PC-3 (cell line): ENCODE measurements at regions not wholly inside any gene's neighbourhood (a gene's known extent, or its start where the extent isn't known, plus 50 kb on each side); places are given as distances from the start of the nearest gene placed in this dataset.

ENCODE experiments used
- ATAC-seq: fragments of 200-7000 bp; cut with Tn5 transposase; 2 replicates; pipeline ENCODE4 v1.9.1; 2020; ENCODE audit warnings: mild to moderate bottlenecking, moderate library complexity
- BruUV-seq: library from RNA; stranded (reverse); fragments of 400-500 nt; replicated peaks from 2 replicates; lab custom pipeline; 2021; lab: Mats Ljungman, UMichigan
- CTCF ChIA-PET: fragments of 300-600 bp; sonication (Branson Sonifier 250); formaldehyde crosslinking; loops from one replicate; lab custom pipeline; 2022; ENCODE audit warnings: antibody characterized with exemption; lab: Charles Lee
- POLR2A ChIA-PET: fragments of 300-600 bp; sonication (Branson Sonifier 250); formaldehyde crosslinking; loops from one replicate; lab custom pipeline; 2022; ENCODE audit warnings: antibody characterized with exemption; ENCODE audit not compliant: unreplicated experiment; lab: Charles Lee
- DNase-seq: peaks from one replicate; pipeline ENCODE4 v3.0.0-alpha.2; 2015
- H2AFZ ChIP-seq: fragments of 300-600 bp; sonication (generic); 2 replicates; pipeline ENCODE4 v1.6.0; 2016; ENCODE audit warnings: antibody characterized with exemption, low read length
- H3F3A ChIP-seq: fragments of 300-600 bp; sonication (generic); one replicate; pipeline ENCODE4 v1.6.0; 2017; ENCODE audit warnings: antibody characterized with exemption, low read length, control low read depth, mild to moderate bottlenecking; ENCODE audit not compliant: unreplicated experiment
- H3K27ac ChIP-seq: fragments of 300-600 bp; sonication (generic); 2 replicates; pipeline ENCODE4 v1.5.1; 2016; ENCODE audit warnings: mild to moderate bottlenecking, low read length
- H3K27me3 ChIP-seq: fragments of 300-600 bp; sonication (generic); 2 replicates; pipeline ENCODE4 v1.6.1; 2016; ENCODE audit warnings: low read length, mixed read lengths
- H3K36me3 ChIP-seq: fragments of 300-600 bp; sonication (generic); 2 replicates; pipeline ENCODE4 v1.6.1; 2016; ENCODE audit warnings: low read depth, mixed run types, low read length, mixed read lengths
- H3K4me1 ChIP-seq: fragments of 300-600 bp; sonication (generic); 2 replicates; pipeline ENCODE4 v1.5.1; 2016; ENCODE audit warnings: low read length; ENCODE audit not compliant: insufficient read depth
- H3K4me2 ChIP-seq: fragments of 300-600 bp; sonication (generic); 2 replicates; pipeline ENCODE4 v1.6.0; 2016; ENCODE audit warnings: low read length
- H3K4me3 ChIP-seq: fragments of 300-600 bp; sonication (generic); 2 replicates; pipeline ENCODE4 v1.5.1; 2016; ENCODE audit warnings: mild to moderate bottlenecking, low read length, mixed read lengths
- H3K79me2 ChIP-seq: fragments of 300-600 bp; sonication (generic); 2 replicates; pipeline ENCODE4 v1.6.1; 2017; ENCODE audit warnings: low read length, mixed read lengths
- H3K9ac ChIP-seq: fragments of 300-600 bp; sonication (generic); 2 replicates; pipeline ENCODE4 v1.6.0; 2016; ENCODE audit warnings: mild to moderate bottlenecking, low read length
- H3K9me2 ChIP-seq: fragments of 300-600 bp; sonication (generic); replicated peaks from 2 replicates; pipeline ENCODE4 v1.6.1; 2016; ENCODE audit warnings: mixed run types, low read length, mixed read lengths
- H3K9me3 ChIP-seq: fragments of 300-600 bp; sonication (generic); 2 replicates; pipeline ENCODE4 v1.6.1; 2016; ENCODE audit warnings: low read length, mixed read lengths
- H4K20me1 ChIP-seq: fragments of 300-600 bp; sonication (generic); 2 replicates; pipeline ENCODE4 v1.6.1; 2016; ENCODE audit warnings: low read length, mixed read lengths
- EZH2 ChIP-seq: fragments of 300-600 bp; sonication (generic); IDR thresholded peaks from one replicate; pipeline ENCODE4 v1.6.1; 2017; ENCODE audit warnings: antibody characterized with exemption, mild to moderate bottlenecking, low read length; ENCODE audit not compliant: unreplicated experiment
- EZH2phosphoT487 ChIP-seq: fragments of 300-600 bp; sonication (generic); IDR thresholded peaks from 2 replicates; pipeline ENCODE4 v1.6.1; 2018; ENCODE audit warnings: mild to moderate bottlenecking, antibody characterized with exemption, low read length, borderline replicate concordance
- intact Hi-C: fragments of 100-400 bp; cut with micrococcal nuclease; formaldehyde crosslinking; loops from 2 replicates; pipeline ENCODE4 v1.9.0; 2023
- TF ChIP-seq, protein P1 (sequence below): fragments of 300-600 bp; sonication (generic); conservative IDR thresholded peaks from 2 replicates; pipeline ENCODE4 v1.5.1; 2017; ENCODE audit warnings: antibody characterized with exemption, low read depth, mild to moderate bottlenecking, low read length

DNA sequence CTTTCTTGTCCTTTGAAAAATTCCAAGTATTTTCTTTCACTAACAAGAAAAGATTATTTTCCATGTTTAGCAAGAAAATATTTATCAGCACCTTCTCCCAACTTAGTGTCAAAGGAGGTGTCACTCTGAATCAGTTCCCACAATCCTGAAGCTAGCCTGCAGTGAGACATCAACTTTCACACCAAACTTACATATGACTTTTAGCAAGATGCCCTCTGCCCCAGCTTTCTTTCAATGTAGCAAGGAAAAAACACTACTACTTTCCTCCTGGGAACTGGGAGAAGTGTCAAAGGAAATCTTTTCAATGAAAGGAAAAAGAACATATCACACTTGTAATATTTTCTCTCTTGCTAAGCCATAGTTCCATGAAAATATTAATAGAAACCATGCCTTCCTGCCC, 50.9 kb upstream of the PALMD start:
- Histone ChIP-seq H3K9me3 (no peaks in the 10 kb centered on the region), H3K79me2 (no peaks in the 10 kb centered on the region), H3K4me1 (peaks cover 35% of the 10 kb centered on the region), H3K4me3 (no peak overlapping the region), H2AFZ (no peak overlapping the region), H3K36me3 (no peaks in the 10 kb centered on the region), H3K9me2 (no peaks in the 10 kb centered on the region), H3K27me3 (no peaks in the 10 kb centered on the region), H3K27ac (no peak overlapping the region), H3F3A (no peaks in the 10 kb centered on the region), H4K20me1 (no peaks in the 10 kb centered on the region), H3K9ac (no peak overlapping the region), H3K4me2 (no peak overlapping the region)
- no peak for ATAC-seq
- no TSS peak for BruUV-seq
- intact Hi-C loops: no loop called here
- TF ChIP-seq EZH2 (no peak), EZH2phosphoT487 (no peak)
- TF ChIP-seq, protein P1, sequence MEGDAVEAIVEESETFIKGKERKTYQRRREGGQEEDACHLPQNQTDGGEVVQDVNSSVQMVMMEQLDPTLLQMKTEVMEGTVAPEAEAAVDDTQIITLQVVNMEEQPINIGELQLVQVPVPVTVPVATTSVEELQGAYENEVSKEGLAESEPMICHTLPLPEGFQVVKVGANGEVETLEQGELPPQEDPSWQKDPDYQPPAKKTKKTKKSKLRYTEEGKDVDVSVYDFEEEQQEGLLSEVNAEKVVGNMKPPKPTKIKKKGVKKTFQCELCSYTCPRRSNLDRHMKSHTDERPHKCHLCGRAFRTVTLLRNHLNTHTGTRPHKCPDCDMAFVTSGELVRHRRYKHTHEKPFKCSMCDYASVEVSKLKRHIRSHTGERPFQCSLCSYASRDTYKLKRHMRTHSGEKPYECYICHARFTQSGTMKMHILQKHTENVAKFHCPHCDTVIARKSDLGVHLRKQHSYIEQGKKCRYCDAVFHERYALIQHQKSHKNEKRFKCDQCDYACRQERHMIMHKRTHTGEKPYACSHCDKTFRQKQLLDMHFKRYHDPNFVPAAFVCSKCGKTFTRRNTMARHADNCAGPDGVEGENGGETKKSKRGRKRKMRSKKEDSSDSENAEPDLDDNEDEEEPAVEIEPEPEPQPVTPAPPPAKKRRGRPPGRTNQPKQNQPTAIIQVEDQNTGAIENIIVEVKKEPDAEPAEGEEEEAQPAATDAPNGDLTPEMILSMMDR: no peak
- DNase-seq: no peak
- POLR2A ChIA-PET: interaction anchor here (0.7 kb wide), 1 partner anchor 50 kb away, joined by 3 read pairs; no protein-coding TSS in a partner anchor
- CTCF ChIA-PET: no interaction called here

DNA sequence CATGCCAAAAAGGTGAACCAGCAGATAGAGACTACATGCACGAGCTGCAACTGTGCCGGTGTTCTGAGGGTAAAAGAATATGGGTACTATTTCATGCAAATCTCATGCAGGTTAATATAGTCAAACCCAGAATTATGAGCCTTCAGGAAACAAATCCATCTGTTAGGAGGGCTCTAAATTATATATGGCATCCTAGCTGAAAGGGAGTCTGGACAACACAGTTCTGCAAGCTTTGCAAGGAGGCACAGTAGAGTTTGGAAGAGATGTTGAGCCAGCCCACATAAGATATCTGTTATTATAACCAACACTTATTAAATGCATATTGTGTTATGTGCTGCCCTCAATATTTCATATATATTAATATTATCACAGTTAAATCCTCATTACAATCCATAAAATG, 50.5 kb upstream of the PALMD start:
- H3K4me1 ChIP-seq: peaks cover 33% of the 10 kb centered on the region
- no peaks in the 10 kb centered on the region for H3K9me3 ChIP-seq
- intact Hi-C loops: no loop called here
- no peaks in the 10 kb centered on the region for H3K27me3 ChIP-seq
- H3F3A ChIP-seq: no peaks in the 10 kb centered on the region
- no peak overlapping the region for H2AFZ ChIP-seq
- H3K9ac ChIP-seq: no peak overlapping the region
- ATAC-seq: no peak
- no peak overlapping the region for H3K4me2 ChIP-seq
- DNase-seq: no peak
- CTCF ChIA-PET: no interaction called here
- H3K27ac ChIP-seq: no peak overlapping the region
- H3K4me3 ChIP-seq: no peak overlapping the region
- TF ChIP-seq EZH2 (no peak), EZH2phosphoT487 (no peak)
- TF ChIP-seq, protein P1: no peak
- BruUV-seq: no TSS peak
- no peaks in the 10 kb centered on the region for H4K20me1 ChIP-seq
- H3K79me2 ChIP-seq: no peaks in the 10 kb centered on the region
- no peaks in the 10 kb centered on the region for H3K36me3 ChIP-seq
- POLR2A ChIA-PET: interaction anchor here (0.7 kb wide), 1 partner anchor 50 kb away, joined by 3 read pairs; no protein-coding TSS in a partner anchor
- H3K9me2 ChIP-seq: no peaks in the 10 kb centered on the region
